B cell (primary cell): ENCODE measurements at regions not wholly inside any gene's neighbourhood (a gene's known extent, or its start where the extent isn't known, plus 50 kb on each side); places are given as distances from the start of the nearest gene placed in this dataset. TPM values are rescaled to one million over a fixed set of nuclear protein-coding genes. Genes with fewer than 3 reads are reported as not detected.

Experiments used
- ATAC-seq: fragments of 200-7000 bp; cut with Tn5 transposase; one replicate; pipeline ENCODE4 v1.10.0; 2021; ENCODE audit warnings: low read depth, mild to moderate bottlenecking, moderate number of reproducible peaks, moderate library complexity
- CTCF ChIA-PET: fragments of 350-600 bp; sonication (Branson Sonifier 250); formaldehyde crosslinking; loops from one replicate; lab custom pipeline; 2021; ENCODE audit warnings: antibody characterized with exemption, inconsistent platforms; lab: Charles Lee
- POLR2A ChIA-PET: fragments of 350-600 bp; sonication (Branson Sonifier 250); formaldehyde crosslinking; loops from one replicate; lab custom pipeline; 2021; ENCODE audit warnings: antibody characterized with exemption; lab: Charles Lee
- DNase-seq: peaks from one replicate; pipeline ENCODE4 v3.0.0; 2013
- H2AFZ ChIP-seq: 2 replicates; pipeline ENCODE4 v1.6.1; 2012; ENCODE audit warnings: mild to moderate bottlenecking, low read depth, low read length; ENCODE audit not compliant: insufficient read depth, poor library complexity, severe bottlenecking
- H3K27ac ChIP-seq, 2 donors: 1 replicate in 1 of 2; 2 replicates in 1 of 2; pipeline ENCODE4 v1.5.1; 2012 to 2013; ENCODE audit warnings: low read length in 2 of 2, mild to moderate bottlenecking in 2 of 2, moderate library complexity in 1 of 2
- H3K27me3 ChIP-seq, 4 experiments: fragments of 200-600 bp in 1 of 4; sonication (generic) in 1 of 4; replicated peaks in 1 of 4; 1 replicate in 2 of 4; 2 replicates in 2 of 4; pipeline versions ENCODE4 v1.6.1 to v1.7.0; 2013 to 2016; ENCODE audit warnings: low read length in 3 of 4, mild to moderate bottlenecking in 2 of 4, mixed read lengths in 1 of 4, moderate library complexity in 1 of 4; ENCODE audit not compliant: insufficient read depth in 4 of 4, control insufficient read depth in 3 of 4; ENCODE audit errors: control extremely low read depth in 1 of 4
- H3K36me3 ChIP-seq, 2 experiments: replicated peaks in 1 of 2; 1 replicate in 1 of 2; 2 replicates in 1 of 2; pipeline versions ENCODE4 v1.6.1 to v1.7.1; 2013; ENCODE audit warnings: low read length in 1 of 2; ENCODE audit not compliant: insufficient read depth in 2 of 2, control insufficient read depth in 1 of 2; ENCODE audit errors: control extremely low read depth in 1 of 2, extremely low read depth in 1 of 2
- H3K4me1 ChIP-seq, 2 donors: fragments of 200-600 bp in 1 of 2; sonication (generic) in 1 of 2; 1 replicate in 1 of 2; 2 replicates in 1 of 2; pipeline versions ENCODE4 v1.5.1 to v1.6.1; 2013 to 2017; ENCODE audit warnings: low read length in 2 of 2; ENCODE audit not compliant: control insufficient read depth in 2 of 2, insufficient read depth in 2 of 2
- H3K4me2 ChIP-seq: replicated peaks from 2 replicates; pipeline ENCODE3; 2012; ENCODE audit warnings: mild to moderate bottlenecking, low read depth, low read length; ENCODE audit not compliant: poor library complexity, severe bottlenecking
- H3K4me3 ChIP-seq, 5 experiments: fragments of 200-600 bp in 1 of 5; sonication (generic) in 1 of 5; 1 replicate in 3 of 5; 2 replicates in 2 of 5; pipeline versions ENCODE4 v1.5.1 to v1.7.0; 2011 to 2016; ENCODE audit warnings: low read length in 4 of 5, mild to moderate bottlenecking in 4 of 5, low read depth in 2 of 5, control low read depth in 1 of 5, moderate library complexity in 1 of 5; ENCODE audit not compliant: insufficient read depth in 1 of 5; ENCODE audit errors: control extremely low read depth in 1 of 5, extremely low read depth in 1 of 5
- H3K79me2 ChIP-seq: fragments of 200-600 bp; sonication (generic); one replicate; pipeline ENCODE4 v1.6.0; 2016; ENCODE audit warnings: low read length; ENCODE audit not compliant: control insufficient read depth, insufficient read depth
- H3K9ac ChIP-seq: fragments of 200-600 bp; sonication (generic); 2 replicates; pipeline ENCODE4 v1.6.1; 2017; ENCODE audit warnings: mild to moderate bottlenecking, low read length, moderate library complexity
- H3K9me3 ChIP-seq, 3 donors: one replicate each; pipeline versions ENCODE4 v1.6.1 to v1.7.1; 2013; ENCODE audit warnings: low read length in 2 of 3; ENCODE audit not compliant: control insufficient read depth in 2 of 3, insufficient read depth in 1 of 3; ENCODE audit errors: control extremely low read depth in 1 of 3
- H4K20me1 ChIP-seq: 2 replicates; pipeline ENCODE4 v1.6.0; 2012; ENCODE audit warnings: mild to moderate bottlenecking, low read length; ENCODE audit not compliant: insufficient read depth, control insufficient read depth, poor library complexity, severe bottlenecking
- H3K27ac Mint-ChIP-seq: one replicate; pipeline ENCODE4 v1.8.0; 2021; ENCODE audit warnings: mixed read lengths
- H3K27me3 Mint-ChIP-seq: one replicate; pipeline ENCODE4 v1.8.0; 2021; ENCODE audit warnings: mixed read lengths
- H3K4me1 Mint-ChIP-seq: one replicate; pipeline ENCODE4 v1.8.0; 2021; ENCODE audit warnings: mixed read lengths
- H3K4me3 Mint-ChIP-seq: one replicate; pipeline ENCODE4 v1.8.0; 2021; ENCODE audit warnings: mixed read lengths
- H3K9me3 Mint-ChIP-seq: one replicate; pipeline ENCODE4 v1.8.0; 2022; ENCODE audit warnings: mixed read lengths; ENCODE audit not compliant: insufficient read depth
- CTCF ChIP-seq: fragments of 200-600 bp; IDR thresholded peaks from one replicate; pipeline ENCODE4 v1.8.0; 2022; ENCODE audit warnings: antibody characterized with exemption, mild to moderate bottlenecking
- EZH2 ChIP-seq: IDR thresholded peaks from 2 replicates; pipeline ENCODE4 v1.6.1; 2012; ENCODE audit warnings: borderline replicate concordance, low read depth, mild to moderate bottlenecking, moderate library complexity, low read length; ENCODE audit not compliant: insufficient read depth, poor library complexity, severe bottlenecking
- WGBS: methylation state at CpG from one replicate; pipeline ENCODE4 v1.1.5; 2013; ENCODE audit warnings: missing lambda C conversion rate; ENCODE audit not compliant: insufficient coverage; 5-methylcytosine and 5-hydroxymethylcytosine counted together
- intact Hi-C: fragments of 100-400 bp; cut with micrococcal nuclease; formaldehyde crosslinking; loops from one replicate; pipeline ENCODE4 v1.10.0; 2022
- small RNA-seq: library from RNA; depleted of rRNA; stranded (forward); fragments of <200 nt; gene quantifications from one replicate; pipeline ENCODE3, GENCODE V24; 2012; ENCODE audit warnings: low replicate concordance, low read depth; ENCODE audit not compliant: insufficient read length

DNA sequence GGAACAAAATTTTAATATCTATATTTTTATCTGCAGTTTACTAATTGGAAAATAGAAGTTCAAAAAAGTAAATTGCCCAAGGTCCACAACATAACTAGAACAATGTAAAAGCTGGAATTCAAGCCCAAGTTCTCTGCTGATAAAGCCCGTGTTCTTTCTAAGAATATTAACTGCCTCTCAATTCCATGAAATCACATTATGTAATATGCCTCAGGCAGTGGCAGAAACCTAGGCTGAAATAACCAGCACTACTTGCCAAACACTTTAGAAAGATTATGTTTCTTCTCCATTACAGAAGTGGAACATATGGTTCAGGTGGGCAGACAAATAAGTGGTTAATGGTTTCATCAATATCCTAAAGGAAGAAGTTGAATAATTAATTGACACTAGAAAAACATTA lies 56.7 kb upstream of the ADGRL3 start:
- intact Hi-C loops, result no loop called here
- Histone ChIP-seq H2AFZ (no peak overlapping the region), H3K27me3 (no peaks in the 10 kb centered on the region), H3K4me1 (no peaks in the 10 kb centered on the region), H3K9me3 (no peaks in the 10 kb centered on the region), H3K9ac (no peak overlapping the region), H3K4me3 (no peak overlapping the region), H3K79me2 (no peaks in the 10 kb centered on the region), H3K4me2 (no peak overlapping the region), H3K36me3 (no peaks in the 10 kb centered on the region), H4K20me1 (no peaks in the 10 kb centered on the region), H3K27ac (no peak overlapping the region)
- ChIA-PET CTCF (no interaction called here), POLR2A (no interaction called here)
- WGBS, result no CpG with 5 or more reads among the region's 1 CpG
- no peak for ATAC-seq
- no peak overlapping the region for H3K27ac Mint-ChIP-seq
- TF ChIP-seq CTCF (no peak), EZH2 (no peak)
- peaks cover under 1% of the 10 kb centered on the region for H3K9me3 Mint-ChIP-seq
- no peaks in the 10 kb centered on the region for H3K4me1 Mint-ChIP-seq
- no peak for DNase-seq
- no peak overlapping the region for H3K4me3 Mint-ChIP-seq
- no peaks in the 10 kb centered on the region for H3K27me3 Mint-ChIP-seq

DNA sequence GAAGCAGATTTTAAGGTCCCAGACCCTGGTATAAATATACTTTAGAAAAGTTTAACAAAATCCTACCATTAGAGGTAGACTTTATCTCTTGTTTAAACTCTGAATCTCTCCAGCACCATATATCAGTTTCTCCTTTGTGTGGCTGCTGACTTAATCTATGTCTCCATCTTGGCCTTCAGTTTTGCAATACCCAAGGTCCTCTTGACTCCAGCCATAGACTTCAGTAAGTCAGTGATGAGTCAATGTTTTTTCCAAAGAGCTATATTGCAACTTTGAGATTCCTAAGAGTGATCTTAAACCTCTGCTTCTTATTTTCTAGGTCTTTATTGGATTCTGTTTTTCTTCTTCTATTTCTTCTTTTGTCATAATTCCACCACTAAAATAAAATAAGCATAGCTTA lies 50.8 kb upstream of the ADGRL3 start:
- H3K4me3 Mint-ChIP-seq, result no peak overlapping the region
- TF ChIP-seq CTCF (no peak), EZH2 (no peak)
- DNase-seq (no peak), ATAC-seq (no peak)
- Histone ChIP-seq H3K4me2 (no peak overlapping the region), H3K4me1 (no peaks in the 10 kb centered on the region), H3K79me2 (no peaks in the 10 kb centered on the region), H3K4me3 (no peak overlapping the region), H3K27ac (no peak overlapping the region), H3K27me3 (no peaks in the 10 kb centered on the region), H3K9ac (no peak overlapping the region), H3K9me3 (peaks cover 0 to 2% (median 0%) of the 10 kb centered on the region in 3 donors), H3K36me3 (no peaks in the 10 kb centered on the region), H4K20me1 (no peaks in the 10 kb centered on the region), H2AFZ (no peak overlapping the region)
- intact Hi-C loops, result no loop called here
- ChIA-PET POLR2A (no interaction called here), CTCF (no interaction called here)
- H3K27me3 Mint-ChIP-seq, result no peaks in the 10 kb centered on the region
- no peaks in the 10 kb centered on the region for H3K4me1 Mint-ChIP-seq
- H3K9me3 Mint-ChIP-seq, result no peaks in the 10 kb centered on the region
- no peak overlapping the region for H3K27ac Mint-ChIP-seq

Small RNA genes lying in the stretch of these regions (small RNA-seq; reads per million reads assigned to genes)
- gene MIR548AG1, result not detected
- gene RF00019, result not detected
- not detected for gene RNU6-1325P
